WTC11 (cell line): ENCODE measurements at regions not wholly inside any gene's neighbourhood (a gene's known extent, or its start where the extent isn't known, plus 50 kb on each side); places are given as distances from the start of the nearest gene placed in this dataset.

Source experiments
- ATAC-seq: fragments of 200-7000 bp; cut with Tn5 transposase; 2 replicates; pipeline ENCODE4 v1.10.0; 2021; ENCODE audit warnings: mild to moderate bottlenecking, moderate library complexity
- CTCF ChIA-PET: fragments of 300-600 bp; sonication (Branson Sonifier 250); formaldehyde crosslinking; loops from one replicate; lab custom pipeline; 2021; ENCODE audit warnings: antibody characterized with exemption; lab: Charles Lee
- POLR2A ChIA-PET: fragments of 350-600 bp; sonication (Branson Sonifier 250); formaldehyde crosslinking; loops from one replicate; lab custom pipeline; 2021; ENCODE audit warnings: antibody characterized with exemption; lab: Charles Lee
- DNase-seq: peaks from one replicate; pipeline ENCODE4 v3.0.0; 2021; ENCODE audit warnings: low spot score
- H3K27ac Mint-ChIP-seq: 2 replicates; pipeline ENCODE4 v1.8.0; 2021; ENCODE audit warnings: mixed read lengths
- H3K27me3 Mint-ChIP-seq: 2 replicates; pipeline ENCODE4 v1.8.0; 2021; ENCODE audit warnings: low read depth, mild to moderate bottlenecking, moderate library complexity, mixed read lengths
- H3K36me3 Mint-ChIP-seq: 2 replicates; pipeline ENCODE4 v1.8.0; 2021; ENCODE audit warnings: mixed read lengths
- H3K4me1 Mint-ChIP-seq: 2 replicates; pipeline ENCODE4 v1.8.0; 2022; ENCODE audit warnings: mixed read lengths
- H3K4me3 Mint-ChIP-seq: 2 replicates; pipeline ENCODE4 v1.8.0; 2021; ENCODE audit warnings: mild to moderate bottlenecking, moderate library complexity, mixed read lengths
- H3K9me3 Mint-ChIP-seq: 2 replicates; pipeline ENCODE4 v1.8.0; 2021; ENCODE audit warnings: mixed read lengths
- CBFB ChIP-seq: sonication (generic); formaldehyde crosslinking; IDR thresholded peaks from 2 replicates; pipeline ENCODE4 v1.8.1; 2022; ENCODE audit warnings: mild to moderate bottlenecking, low read depth, missing genetic modification reagents
- E2F4 ChIP-seq: sonication (generic); formaldehyde crosslinking; IDR thresholded peaks from 2 replicates; pipeline ENCODE4 v1.8.1; 2022; ENCODE audit warnings: low read depth, mild to moderate bottlenecking, moderate library complexity, missing genetic modification reagents, borderline replicate concordance
- ERG ChIP-seq: fragments of 250-450 bp; sonication (Bioruptor Pico); IDR thresholded peaks from 2 replicates; pipeline ENCODE4 v1.8.0; 2021; ENCODE audit warnings: mild to moderate bottlenecking
- ESRRA ChIP-seq: sonication (generic); formaldehyde crosslinking; IDR thresholded peaks from 2 replicates; pipeline ENCODE4 v1.8.1; 2022; ENCODE audit warnings: mild to moderate bottlenecking, missing genetic modification reagents, borderline replicate concordance
- GABPB1 ChIP-seq: sonication (generic); formaldehyde crosslinking; IDR thresholded peaks from 2 replicates; pipeline ENCODE4 v1.8.1; 2023; ENCODE audit warnings: mild to moderate bottlenecking, missing genetic modification reagents
- GTF2I ChIP-seq: fragments of 250-450 bp; sonication (Bioruptor Pico); conservative IDR thresholded peaks from 2 replicates; pipeline ENCODE4 v1.4.0; 2021; ENCODE audit warnings: mild to moderate bottlenecking
- JUN ChIP-seq: sonication (generic); formaldehyde crosslinking; IDR thresholded peaks from 2 replicates; pipeline ENCODE4 v1.8.0; 2023; ENCODE audit warnings: mild to moderate bottlenecking, missing genetic modification reagents
- KAT7 ChIP-seq: sonication (generic); formaldehyde crosslinking; IDR thresholded peaks from 2 replicates; pipeline ENCODE4 v1.8.1; 2023; ENCODE audit warnings: missing genetic modification reagents, mild to moderate bottlenecking, borderline replicate concordance
- NR2C2 ChIP-seq: sonication (generic); formaldehyde crosslinking; IDR thresholded peaks from 2 replicates; pipeline ENCODE4 v1.8.0; 2022; ENCODE audit warnings: mild to moderate bottlenecking, missing genetic modification reagents
- SMAD3 ChIP-seq: sonication (generic); formaldehyde crosslinking; IDR thresholded peaks from 2 replicates; pipeline ENCODE4 v1.8.0; 2022; ENCODE audit warnings: missing genetic modification reagents, mild to moderate bottlenecking, borderline replicate concordance
- TCF7 ChIP-seq: sonication (generic); formaldehyde crosslinking; IDR thresholded peaks from 2 replicates; pipeline ENCODE4 v1.8.0; 2022; ENCODE audit warnings: mild to moderate bottlenecking, low read depth, missing genetic modification reagents, moderate library complexity
- TEAD1 ChIP-seq: sonication (generic); formaldehyde crosslinking; IDR thresholded peaks from 2 replicates; pipeline ENCODE4 v1.8.0; 2022; ENCODE audit warnings: mild to moderate bottlenecking, missing genetic modification reagents
- TP53 ChIP-seq: sonication (generic); formaldehyde crosslinking; IDR thresholded peaks from 2 replicates; pipeline ENCODE4 v1.8.1; 2023; ENCODE audit warnings: mild to moderate bottlenecking, missing genetic modification reagents
- ZNF138 ChIP-seq: sonication (generic); formaldehyde crosslinking; conservative IDR thresholded peaks from 2 replicates; pipeline ENCODE4 v1.8.1; 2022; ENCODE audit warnings: mild to moderate bottlenecking, moderate library complexity, missing genetic modification reagents
- ZNF263 ChIP-seq: sonication (generic); formaldehyde crosslinking; IDR thresholded peaks from 2 replicates; pipeline ENCODE4 v1.8.1; 2022; ENCODE audit warnings: low read depth, mild to moderate bottlenecking, moderate library complexity, missing genetic modification reagents
- TF ChIP-seq, protein P1 (sequence below): fragments of 250-450 bp; sonication (Bioruptor Pico); IDR thresholded peaks from 2 replicates; pipeline ENCODE4 v1.9.0; 2021; ENCODE audit warnings: moderate library complexity, mild to moderate bottlenecking, inconsistent platforms, borderline replicate concordance
- TF ChIP-seq, protein P2 (sequence below): fragments of 250-450 bp; sonication (Bioruptor Pico); IDR thresholded peaks from 2 replicates; pipeline ENCODE4 v1.9.0; 2021; ENCODE audit warnings: mild to moderate bottlenecking
- TF ChIP-seq, protein P3 (sequence below): sonication (generic); formaldehyde crosslinking; IDR thresholded peaks from 2 replicates; pipeline ENCODE4 v1.8.1; 2022; ENCODE audit warnings: mild to moderate bottlenecking, moderate library complexity, missing genetic modification reagents

DNA sequence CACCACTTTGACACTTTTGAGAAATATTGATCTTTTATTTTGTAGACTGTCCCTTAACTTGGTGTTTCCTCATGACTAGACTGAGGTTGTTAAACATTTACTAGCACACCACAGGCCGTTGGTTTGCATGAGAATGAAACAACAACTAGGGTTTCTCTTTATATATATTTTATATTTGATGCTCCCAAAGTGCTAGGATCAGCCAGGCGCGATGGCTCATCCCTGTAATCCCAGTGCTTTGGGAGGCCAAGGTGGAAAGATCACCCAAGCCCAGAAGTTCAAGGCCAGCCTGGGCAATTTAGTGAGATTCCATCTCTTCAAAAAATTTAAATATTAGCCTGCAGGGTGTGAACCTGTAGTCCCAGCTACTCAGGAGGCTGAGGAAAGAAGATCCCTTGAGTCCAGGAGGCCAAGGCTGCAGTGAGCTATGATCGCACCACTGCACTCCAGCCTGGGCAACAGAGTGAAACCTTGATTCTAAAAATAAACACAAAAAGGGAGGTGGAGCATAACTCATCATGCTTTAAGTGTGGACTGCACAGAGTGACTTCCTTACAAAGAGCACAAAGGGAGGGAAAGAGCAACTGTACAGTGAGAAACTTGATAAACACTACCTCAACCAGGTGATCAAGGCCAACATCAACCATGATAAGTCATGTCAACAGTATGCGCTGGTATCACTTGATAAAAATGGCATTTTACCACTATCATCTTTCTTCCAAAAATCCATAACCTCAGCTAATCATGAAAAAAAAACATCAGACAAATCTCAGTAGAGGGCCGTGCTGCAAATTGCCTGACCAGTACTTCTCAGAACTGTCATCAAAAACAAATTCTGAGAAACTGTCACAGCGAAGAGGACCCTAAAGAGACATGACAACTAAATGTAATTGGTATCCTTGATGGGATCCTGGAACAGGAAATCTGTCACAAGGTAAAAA lies 72.8 kb upstream of the ATF7IP2 start:
- H3K9me3 Mint-ChIP-seq, result peaks cover 5% of the 10 kb centered on the region; the same call in 1 of the 2 replicates
- no peak for ATAC-seq
- TF ChIP-seq TEAD1 (CRISPR knock-in tag) (no peak), E2F4 (no peak), NR2C2 (CRISPR knock-in tag) (no peak), TCF7 (CRISPR knock-in tag) (no peak), ESRRA (no peak), TP53 (CRISPR knock-in tag) (no peak)
- TF ChIP-seq, protein P1, sequence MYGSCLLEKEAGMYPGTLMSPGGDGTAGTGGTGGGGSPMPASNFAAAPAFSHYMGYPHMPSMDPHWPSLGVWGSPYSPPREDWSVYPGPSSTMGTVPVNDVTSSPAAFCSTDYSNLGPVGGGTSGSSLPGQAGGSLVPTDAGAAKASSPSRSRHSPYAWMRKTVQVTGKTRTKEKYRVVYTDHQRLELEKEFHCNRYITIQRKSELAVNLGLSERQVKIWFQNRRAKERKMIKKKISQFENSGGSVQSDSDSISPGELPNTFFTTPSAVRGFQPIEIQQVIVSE (CRISPR knock-in tag), result no peak
- TF ChIP-seq, protein P2, sequence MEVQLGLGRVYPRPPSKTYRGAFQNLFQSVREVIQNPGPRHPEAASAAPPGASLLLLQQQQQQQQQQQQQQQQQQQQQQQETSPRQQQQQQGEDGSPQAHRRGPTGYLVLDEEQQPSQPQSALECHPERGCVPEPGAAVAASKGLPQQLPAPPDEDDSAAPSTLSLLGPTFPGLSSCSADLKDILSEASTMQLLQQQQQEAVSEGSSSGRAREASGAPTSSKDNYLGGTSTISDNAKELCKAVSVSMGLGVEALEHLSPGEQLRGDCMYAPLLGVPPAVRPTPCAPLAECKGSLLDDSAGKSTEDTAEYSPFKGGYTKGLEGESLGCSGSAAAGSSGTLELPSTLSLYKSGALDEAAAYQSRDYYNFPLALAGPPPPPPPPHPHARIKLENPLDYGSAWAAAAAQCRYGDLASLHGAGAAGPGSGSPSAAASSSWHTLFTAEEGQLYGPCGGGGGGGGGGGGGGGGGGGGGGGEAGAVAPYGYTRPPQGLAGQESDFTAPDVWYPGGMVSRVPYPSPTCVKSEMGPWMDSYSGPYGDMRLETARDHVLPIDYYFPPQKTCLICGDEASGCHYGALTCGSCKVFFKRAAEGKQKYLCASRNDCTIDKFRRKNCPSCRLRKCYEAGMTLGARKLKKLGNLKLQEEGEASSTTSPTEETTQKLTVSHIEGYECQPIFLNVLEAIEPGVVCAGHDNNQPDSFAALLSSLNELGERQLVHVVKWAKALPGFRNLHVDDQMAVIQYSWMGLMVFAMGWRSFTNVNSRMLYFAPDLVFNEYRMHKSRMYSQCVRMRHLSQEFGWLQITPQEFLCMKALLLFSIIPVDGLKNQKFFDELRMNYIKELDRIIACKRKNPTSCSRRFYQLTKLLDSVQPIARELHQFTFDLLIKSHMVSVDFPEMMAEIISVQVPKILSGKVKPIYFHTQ (CRISPR knock-in tag), result no peak
- TF ChIP-seq, all 79 proteins: peak for 0
- DNase-seq, result no peak
- ChIA-PET POLR2A (no interaction called here), CTCF (interaction anchor here (0.6 kb wide), 1 partner anchor 159 kb away, joined by 4 read pairs; no protein-coding TSS in a partner anchor)
- H3K4me1 Mint-ChIP-seq, result no peaks in the 10 kb centered on the region
- no peak overlapping the region for H3K4me3 Mint-ChIP-seq
- H3K36me3 Mint-ChIP-seq, result no peaks in the 10 kb centered on the region; the same call in 1 of the 2 replicates
- no peaks in the 10 kb centered on the region for H3K27me3 Mint-ChIP-seq
- no peak overlapping the region for H3K27ac Mint-ChIP-seq

DNA sequence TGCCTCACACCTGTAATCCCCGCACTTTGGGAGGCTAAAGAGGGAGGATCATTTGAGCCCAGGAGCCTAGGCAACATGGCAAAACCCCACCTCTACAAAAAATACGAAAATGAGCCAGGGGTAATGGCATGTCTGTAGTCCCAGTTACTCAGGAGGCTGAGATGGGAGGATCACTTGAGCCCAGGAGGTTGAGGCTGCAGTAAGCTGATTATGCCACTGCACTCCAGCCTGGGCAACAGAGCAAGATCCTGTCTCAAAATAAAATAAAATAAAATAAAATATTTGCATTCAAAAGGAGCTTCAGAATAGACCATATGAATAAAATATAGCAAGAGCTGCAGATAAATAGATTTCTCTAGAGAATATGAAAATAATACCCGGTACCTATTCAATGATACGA lies 71.5 kb upstream of the ATF7IP2 start:
- Mint-ChIP-seq H3K4me1 (no peaks in the 10 kb centered on the region), H3K27me3 (no peaks in the 10 kb centered on the region), H3K4me3 (no peak overlapping the region), H3K27ac (no peak overlapping the region), H3K9me3 (peaks cover 5% of the 10 kb centered on the region; the same call in 1 of the 2 replicates), H3K36me3 (no peaks in the 10 kb centered on the region; the same call in 1 of the 2 replicates)
- ChIA-PET CTCF (interaction anchor here (1.1 kb wide), 1 partner anchor 71 kb away, joined by 3 read pairs; the partner anchor contains the start of gene ATF7IP2), POLR2A (no interaction called here)
- DNase-seq, result no peak
- no peak for TF ChIP-seq TCF7 (CRISPR knock-in tag)
- ATAC-seq, result no peak

GRCh38 chr16:10314811-10315210 lies 71.0 kb upstream of the ATF7IP2 start:
- DNase-seq, result no peak
- peaks cover 5% of the 10 kb centered on the region; the same call in 1 of the 2 replicates for H3K9me3 Mint-ChIP-seq
- no peaks in the 10 kb centered on the region; the same call in 1 of the 2 replicates for H3K36me3 Mint-ChIP-seq
- ChIA-PET CTCF (interaction anchor here (1.1 kb wide), 1 partner anchor 71 kb away, joined by 3 read pairs; the partner anchor contains the start of gene ATF7IP2), POLR2A (no interaction called here)
- no peaks in the 10 kb centered on the region for H3K4me1 Mint-ChIP-seq
- no peak for TF ChIP-seq KAT7
- 0 out of 2 replicates have a peak, but pooled peaks have one; percentile 16 for TF ChIP-seq GABPB1 (CRISPR knock-in tag)
- no peaks in the 10 kb centered on the region for H3K27me3 Mint-ChIP-seq
- no peak overlapping the region for H3K27ac Mint-ChIP-seq
- no peak overlapping the region for H3K4me3 Mint-ChIP-seq
- no peak for ATAC-seq

GRCh38 chr16:10317425-10318001 lies 68.3 kb upstream of the ATF7IP2 start:
- POLR2A ChIA-PET, result no interaction called here
- Mint-ChIP-seq H3K36me3 (no peaks in the 10 kb centered on the region; the same call in 1 of the 2 replicates), H3K27me3 (no peaks in the 10 kb centered on the region), H3K4me1 (no peaks in the 10 kb centered on the region), H3K27ac (no peak overlapping the region), H3K9me3 (peaks cover 5% of the 10 kb centered on the region; the same call in 1 of the 2 replicates), H3K4me3 (no peak overlapping the region)
- ATAC-seq (no peak), DNase-seq (no peak)
- CTCF ChIA-PET, result interaction anchor here (0.8 kb wide), 1 partner anchor 197 kb away, joined by 3 read pairs; no protein-coding TSS in a partner anchor
- TF ChIP-seq JUN (CRISPR knock-in tag) (no peak), SMAD3 (no peak), ZNF138 (CRISPR knock-in tag) (no peak), CBFB (CRISPR knock-in tag) (no peak), ERG (CRISPR knock-in tag) (no peak), KAT7 (no peak), GTF2I (CRISPR knock-in tag) (no peak), ZNF263 (CRISPR knock-in tag) (no peak)
- TF ChIP-seq, protein P3, sequence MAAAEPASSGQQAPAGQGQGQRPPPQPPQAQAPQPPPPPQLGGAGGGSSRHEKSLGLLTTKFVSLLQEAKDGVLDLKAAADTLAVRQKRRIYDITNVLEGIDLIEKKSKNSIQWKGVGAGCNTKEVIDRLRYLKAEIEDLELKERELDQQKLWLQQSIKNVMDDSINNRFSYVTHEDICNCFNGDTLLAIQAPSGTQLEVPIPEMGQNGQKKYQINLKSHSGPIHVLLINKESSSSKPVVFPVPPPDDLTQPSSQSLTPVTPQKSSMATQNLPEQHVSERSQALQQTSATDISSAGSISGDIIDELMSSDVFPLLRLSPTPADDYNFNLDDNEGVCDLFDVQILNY, result no peak
